ENCODE measurements at regions not wholly inside any gene's neighbourhood (a gene's known extent, or its start where the extent isn't known, plus 50 kb on each side); places are given as distances from the start of the nearest gene placed in this dataset.
A peak's percentile ranks its signal among the peaks of the same experiment; 100 is the strongest.

GRCh38 chr14:45867046-45867894 lies 614.3 kb upstream of the MIS18BP1 start (continued):
- TF ChIP-seq FOSL2 (IDR thresholded peaks at IDR 0.05; ENCODE audit: borderline replicate concordance, low read depth): no peak
- no peak for TF ChIP-seq EP300 (IDR thresholded peaks at IDR 0.05; ENCODE audit: borderline replicate concordance in 1 of 2, low read depth in 1 of 2, low read length in 1 of 2)
- no peak for TF ChIP-seq POLR2AphosphoS5 (IDR thresholded peaks at IDR 0.05; ENCODE audit: low read depth, low read length)
- no peak for TF ChIP-seq YY1 (IDR thresholded peaks at IDR 0.05; ENCODE audit: low read depth)

- no peaks in the 10 kb centered on the region for H3K9me2 ChIP-seq
- H4K20me1 ChIP-seq (ENCODE audit: insufficient read depth): no peaks in the 10 kb centered on the region
- no peak overlapping the region for H3K4me2 ChIP-seq
- H3K9me3 ChIP-seq: no peaks in the 10 kb centered on the region
- TF ChIP-seq YY1 (IDR thresholded peaks at IDR 0.05; ENCODE audit: low read depth) (no peak), CTCF (IDR thresholded peaks at IDR 0.05) (peak; percentile 19; the same call in 1 of the 2 replicates)
- no peaks in the 10 kb centered on the region for H3K36me3 ChIP-seq (replicated peaks in 1 of 2; ENCODE audit: control insufficient read depth in 1 of 2, insufficient read depth in 2 of 2, low read length in 1 of 2)
- H3K4me1 ChIP-seq (ENCODE audit: control insufficient read depth in 1 of 2, insufficient read depth in 2 of 2, low read depth in 1 of 2, low read length in 1 of 2): no peaks in the 10 kb centered on the region
- no peaks in the 10 kb centered on the region for H3F3A ChIP-seq (replicated peaks; ENCODE audit: insufficient read depth)
- POLR2A ChIA-PET: no interaction called here
- CTCF ChIA-PET: no interaction called here
- no peak overlapping the region for H3K4me3 ChIP-seq (ENCODE audit: low read depth in 2 of 2, low read length in 1 of 2)
- no peak overlapping the region for H3K27ac ChIP-seq (ENCODE audit: low read depth in 2 of 2, low read length in 1 of 2)
- no peaks in the 10 kb centered on the region for H3K79me2 ChIP-seq (ENCODE audit: insufficient read depth)
- no peak overlapping the region for H2AFZ ChIP-seq (ENCODE audit: low read depth)
- H3K27me3 ChIP-seq (ENCODE audit: insufficient read depth): no peaks in the 10 kb centered on the region
- no peak overlapping the region for H3K9ac ChIP-seq
- 3% methylated on average over 2 of the region's 2 CpGs for WGBS (ENCODE audit: low lambda C conversion rate)
- no peak for DNase-seq
These were observed 585.6 kb upstream of the MIS18BP1 start for GRCh38 chr14:45838597-45838996.

- H3K79me2 ChIP-seq (ENCODE audit: insufficient read depth): no peaks in the 10 kb centered on the region
- CTCF ChIA-PET: no interaction called here
- POLR2A ChIA-PET: no interaction called here
These were observed 566.1 kb upstream of the MIS18BP1 start for GRCh38 chr14:45819107-45819506.

More at GRCh38 chr14:45819107-45819506, 566.1 kb upstream of the MIS18BP1 start:
- Histone ChIP-seq H4K20me1 (ENCODE audit: insufficient read depth) (no peaks in the 10 kb centered on the region), H3K9me3 (no peaks in the 10 kb centered on the region), H3K4me1 (ENCODE audit: control insufficient read depth in 1 of 2, insufficient read depth in 2 of 2, low read depth in 1 of 2, low read length in 1 of 2) (no peaks in the 10 kb centered on the region), H3K9me2 (no peaks in the 10 kb centered on the region), H3K27me3 (ENCODE audit: insufficient read depth) (no peaks in the 10 kb centered on the region), H3K27ac (ENCODE audit: low read depth in 2 of 2, low read length in 1 of 2) (no peak overlapping the region), H3K4me2 (no peak overlapping the region), H3K36me3 (replicated peaks in 1 of 2; ENCODE audit: control insufficient read depth in 1 of 2, insufficient read depth in 2 of 2, low read length in 1 of 2) (no peaks in the 10 kb centered on the region), H3F3A (replicated peaks; ENCODE audit: insufficient read depth) (no peaks in the 10 kb centered on the region), H2AFZ (ENCODE audit: low read depth) (no peak overlapping the region), H3K9ac (no peak overlapping the region), H3K4me3 (ENCODE audit: low read depth in 2 of 2, low read length in 1 of 2) (no peak overlapping the region)
- 8% methylated on average over 2 of the region's 2 CpGs for WGBS (ENCODE audit: low lambda C conversion rate)
- no peak for DNase-seq
- TF ChIP-seq FOSL2 (IDR thresholded peaks at IDR 0.05; ENCODE audit: borderline replicate concordance, low read depth): no peak
- no peak for TF ChIP-seq SMC3 (IDR thresholded peaks at IDR 0.05; ENCODE audit: low read depth, low read length)
- no peak for TF ChIP-seq PBX3 (IDR thresholded peaks at IDR 0.05)
- no peak for TF ChIP-seq MEF2A (IDR thresholded peaks at IDR 0.05; ENCODE audit: borderline replicate concordance, low read depth)
- no peak for TF ChIP-seq JUND (IDR thresholded peaks at IDR 0.05)
- no peak for TF ChIP-seq SIN3A (IDR thresholded peaks at IDR 0.05; ENCODE audit: borderline replicate concordance, low read depth, low read length)
- TF ChIP-seq RXRA (IDR thresholded peaks at IDR 0.05; ENCODE audit: borderline replicate concordance, low read depth): no peak
- no peak for TF ChIP-seq ELF1 (IDR thresholded peaks at IDR 0.05)
- no peak for TF ChIP-seq TCF12 (IDR thresholded peaks at IDR 0.05)
- no peak for TF ChIP-seq NRF1 (IDR thresholded peaks at IDR 0.05; ENCODE audit: low read depth, low read length)
- TF ChIP-seq EP300 (IDR thresholded peaks at IDR 0.05; ENCODE audit: borderline replicate concordance in 1 of 2, low read depth in 1 of 2, low read length in 1 of 2): no peak
